K562 (cell line): ENCODE measurements at regions not wholly inside any gene's neighbourhood (a gene's known extent, or its start where the extent isn't known, plus 50 kb on each side); places are given as distances from the start of the nearest gene placed in this dataset.

Source experiments
- ATAC-seq: fragments of 200-7000 bp; cut with Tn5 transposase; 3 replicates; pipeline ENCODE4 v1.9.1; 2020; ENCODE audit warnings: moderate library complexity
- BruUV-seq: library from RNA; stranded (reverse); fragments of 400-500 nt; replicated peaks from 2 replicates; lab custom pipeline; 2021; lab: Mats Ljungman, UMichigan
- CTCF ChIA-PET: fragments of 300-600 bp; formaldehyde crosslinking; extraction: SDS; loops from one replicate; lab custom pipeline; 2021; ENCODE audit warnings: low intra/inter-chr PET ratio; lab: Yijun Ruan, JAX
- POLR2A ChIA-PET: fragments of 300-600, 350-650 bp; sonication (Branson Sonifier 250); formaldehyde crosslinking; extraction: SDS; loops from one replicate; lab custom pipeline; 2021; ENCODE audit warnings: antibody characterized with exemption, inconsistent platforms; lab: Yijun Ruan, JAX
- DNase-seq, 4 experiments: peaks; one replicate each; pipeline versions ENCODE4 v3.0.0 to v3.0.0-alpha.2; 2011 to 2018; ENCODE audit warnings: low spot score in 3 of 4, mixed read lengths in 3 of 4; ENCODE audit errors: extremely low read depth in 1 of 4
- FAIRE-seq: peaks from 2 replicates; lab custom pipeline; 2011; peaks lifted over from hg19 to GRCh38; lab: Jason Lieb, UNC
- H2AFZ ChIP-seq: 2 replicates; pipeline ENCODE4 v1.6.0; 2011; ENCODE audit warnings: low read depth, low read length, control low read depth, inconsistent platforms
- H3K27ac ChIP-seq: fragments of 200-600 bp; 3 replicates; pipeline ENCODE4 v1.8.0; 2011; ENCODE audit warnings: low read depth, mild to moderate bottlenecking, control low read depth, inconsistent platforms, low read length, moderate library complexity, mixed read lengths; ENCODE audit errors: extremely low read depth
- H3K27me3 ChIP-seq, 2 experiments: fragments of 300-600 bp in 1 of 2; 2 replicates in 1 of 2; 3 replicates in 1 of 2; pipeline versions ENCODE4 v1.6.0 to v1.8.0; 2011; ENCODE audit warnings: inconsistent platforms in 2 of 2, low read length in 2 of 2, mild to moderate bottlenecking in 1 of 2, mixed read lengths in 1 of 2, moderate library complexity in 1 of 2; ENCODE audit not compliant: control insufficient read depth in 2 of 2, insufficient read depth in 2 of 2
- H3K36me3 ChIP-seq: fragments of 300-600 bp; 3 replicates; pipeline ENCODE4 v1.8.0; 2011; ENCODE audit warnings: mild to moderate bottlenecking, low read length, inconsistent platforms; ENCODE audit not compliant: control insufficient read depth, insufficient read depth
- H3K4me1 ChIP-seq, 2 experiments: fragments of 200-600 bp in 1 of 2; replicated peaks in 1 of 2; 2 replicates in 1 of 2; 3 replicates in 1 of 2; pipeline versions ENCODE4 v1.5.1 to v1.8.0; 2011; ENCODE audit warnings: inconsistent platforms in 2 of 2, low read length in 2 of 2, mild to moderate bottlenecking in 1 of 2, mixed read lengths in 1 of 2, moderate library complexity in 1 of 2; ENCODE audit not compliant: control insufficient read depth in 2 of 2, insufficient read depth in 2 of 2
- H3K4me2 ChIP-seq: 2 replicates; pipeline ENCODE4 v1.6.1; 2011; ENCODE audit warnings: low read length, control low read depth, inconsistent platforms, mixed read lengths; ENCODE audit not compliant: insufficient read depth
- H3K4me3 ChIP-seq: fragments of 200-600 bp; sonication (generic), shearing (Covaris generic); 2 replicates; pipeline ENCODE4 v1.5.1; 2016; ENCODE audit warnings: control low read depth, inconsistent platforms
- H3K79me2 ChIP-seq: fragments of 200-600 bp; 3 replicates; pipeline ENCODE4 v1.8.0; 2011; ENCODE audit warnings: low read length, inconsistent platforms; ENCODE audit not compliant: control insufficient read depth, insufficient read depth
- H3K9ac ChIP-seq, 2 experiments: 2 replicates each; pipeline versions ENCODE4 v1.6.0 to v1.6.1; 2011; ENCODE audit warnings: low read depth in 2 of 2, low read length in 2 of 2, control low read depth in 1 of 2, inconsistent platforms in 1 of 2, mild to moderate bottlenecking in 1 of 2, mixed read lengths in 1 of 2; ENCODE audit not compliant: insufficient read depth in 1 of 2
- H3K9me1 ChIP-seq: one replicate; pipeline ENCODE4 v1.6.0; 2011; ENCODE audit warnings: inconsistent platforms, mild to moderate bottlenecking, low read length, moderate library complexity; ENCODE audit not compliant: control insufficient read depth, insufficient read depth
- H3K9me3 ChIP-seq: replicated peaks from 2 replicates; pipeline ENCODE4 v1.5.1; 2011; ENCODE audit warnings: low read depth, low read length, inconsistent platforms; ENCODE audit not compliant: control insufficient read depth, insufficient read depth
- H4K20me1 ChIP-seq: replicated peaks from 2 replicates; pipeline ENCODE4 v1.6.1; 2011; ENCODE audit warnings: low read length, inconsistent platforms, mixed read lengths; ENCODE audit not compliant: control insufficient read depth, insufficient read depth
- ATF3 ChIP-seq, 2 experiments: fragments of 450-650 bp in 1 of 2; sonication (generic) in 1 of 2; formaldehyde crosslinking in 1 of 2; IDR thresholded peaks in 1 of 2; conservative IDR thresholded peaks in 1 of 2; 2 replicates each; pipeline versions ENCODE4 v1.6.1 to v1.8.1; 2016 to 2023; ENCODE audit warnings: mild to moderate bottlenecking in 2 of 2, moderate library complexity in 2 of 2, inconsistent platforms in 1 of 2, missing genetic modification reagents in 1 of 2
- CBX5 ChIP-seq: IDR thresholded peaks from 2 replicates; pipeline ENCODE4 v1.6.1; 2014; ENCODE audit warnings: low read depth, borderline replicate concordance
- CREB3 ChIP-seq: fragments of 450-650 bp; conservative IDR thresholded peaks from 2 replicates; pipeline ENCODE4 v1.6.1; 2016; ENCODE audit warnings: missing genetic modification characterization, low read depth, mild to moderate bottlenecking, missing compliant biosample characterization, moderate library complexity
- DPF2 ChIP-seq: fragments of 450-650 bp; IDR thresholded peaks from 2 replicates; pipeline ENCODE4 v1.6.1; 2016
- ESRRB ChIP-seq: fragments of 250-450 bp; sonication (Bioruptor Pico); IDR thresholded peaks from 2 replicates; pipeline ENCODE4 v1.5.0; 2020; ENCODE audit warnings: mild to moderate bottlenecking, moderate library complexity, borderline replicate concordance
- GATAD2B ChIP-seq: fragments of 450-650 bp; IDR thresholded peaks from 2 replicates; pipeline ENCODE4 v1.6.1; 2017; ENCODE audit warnings: mild to moderate bottlenecking, borderline replicate concordance
- GTF2E2 ChIP-seq: fragments of 200-800 bp; sonication (Bioruptor generic); IDR thresholded peaks from 2 replicates; pipeline ENCODE4 v1.6.1; 2016; ENCODE audit warnings: missing genetic modification characterization, missing compliant biosample characterization
- HINFP ChIP-seq: fragments of 450-650 bp; conservative IDR thresholded peaks from 2 replicates; pipeline ENCODE4 v1.6.1; 2016; ENCODE audit warnings: missing genetic modification characterization, low read depth, mild to moderate bottlenecking, control low read depth, missing compliant biosample characterization
- NCOA2 ChIP-seq, 2 experiments: fragments of 450-650 bp; IDR thresholded peaks; 2 replicates each; pipeline ENCODE4 v1.6.1; 2018; ENCODE audit warnings: mild to moderate bottlenecking in 2 of 2, moderate library complexity in 1 of 2; ENCODE audit not compliant: partially characterized antibody in 2 of 2
- SAFB2 ChIP-seq: fragments of 200-400 bp; formaldehyde crosslinking; IDR thresholded peaks from 2 replicates; pipeline ENCODE4 v1.6.1; 2018; ENCODE audit warnings: borderline replicate concordance, low read length, low read depth, moderate library complexity; ENCODE audit not compliant: severe bottlenecking
- SRSF3 ChIP-seq: fragments of 200-400 bp; formaldehyde crosslinking; IDR thresholded peaks from 2 replicates; pipeline ENCODE4 v1.6.1; 2016; ENCODE audit warnings: mild to moderate bottlenecking, low read length, moderate library complexity; ENCODE audit not compliant: insufficient read depth
- TBP ChIP-seq: optimal IDR thresholded peaks from 2 replicates; pipeline ENCODE3; 2011; ENCODE audit warnings: low read depth, low read length, improper control_type of control experiment
- THRAP3 ChIP-seq: fragments of 450-650 bp; IDR thresholded peaks from 2 replicates; pipeline ENCODE4 v1.6.1; 2016; ENCODE audit warnings: mild to moderate bottlenecking, inconsistent platforms, borderline replicate concordance
- XRCC4 ChIP-seq: IDR thresholded peaks from one replicate; pipeline ENCODE4 v1.6.1; 2011; ENCODE audit not compliant: insufficient read depth, insufficient read length; ENCODE audit errors: extremely low read depth
- ZBTB12 ChIP-seq: fragments of 250-450 bp; sonication (Bioruptor Pico); IDR thresholded peaks from 2 replicates; pipeline ENCODE4 v1.4.0; 2020
- ZFPM2 ChIP-seq: fragments of 250-450 bp; sonication (Bioruptor Pico); IDR thresholded peaks from 2 replicates; pipeline ENCODE4 v1.5.1; 2022; ENCODE audit warnings: mild to moderate bottlenecking
- ZNF311 ChIP-seq: fragments of 250-450 bp; sonication (Bioruptor Pico); IDR thresholded peaks from 2 replicates; pipeline ENCODE4 v1.4.0; 2020; ENCODE audit warnings: mild to moderate bottlenecking, moderate library complexity
- ZNF41 ChIP-seq: fragments of 250-450 bp; sonication (Bioruptor Pico); conservative IDR thresholded peaks from 2 replicates; pipeline ENCODE4 v1.4.0; 2020; ENCODE audit warnings: mild to moderate bottlenecking
- ZNF79 ChIP-seq: fragments of 250-450 bp; sonication (Bioruptor Pico); IDR thresholded peaks from 2 replicates; pipeline ENCODE4 v1.4.0; 2020; ENCODE audit warnings: low read depth, mild to moderate bottlenecking, moderate library complexity
- WGBS: fragments of 100-300 bp; shearing (Covaris generic); methylation state at CpG from one replicate; pipeline ENCODE4 v1.1.6; 2016; ENCODE audit warnings: low coverage, mixed read lengths; ENCODE audit not compliant: insufficient coverage; ENCODE audit errors: missing lambda C conversion rate; 5-methylcytosine and 5-hydroxymethylcytosine counted together
- in situ Hi-C: fragments of 300-500 bp; cut with MboI; formaldehyde crosslinking; loops from 4 replicates; pipeline ENCODE4 v1.15.0; 2018; ENCODE audit warnings: inconsistent platforms, mixed read lengths
- intact Hi-C: fragments of 100-400 bp; cut with micrococcal nuclease; formaldehyde crosslinking; loops from 2 replicates; pipeline ENCODE4 v1.14.2; 2022

- TF ChIP-seq ZNF41 (CRISPR knock-in tag) (no peak), ESRRB (CRISPR knock-in tag) (no peak), CREB3 (no peak), SRSF3 (no peak), ZNF79 (CRISPR knock-in tag) (no peak), DPF2 (no peak), GTF2E2 (tag) (no peak), GATAD2B (no peak)
These were observed 210.5 kb upstream of the SP4 start (continued) for GRCh38 chr7:21217365-21217764.

GRCh38 chr7:21218155-21218554, 209.7 kb upstream of the SP4 start:
- in situ Hi-C loops (no loop called here), intact Hi-C loops (no loop called here)
- no peak for ATAC-seq
- Histone ChIP-seq H3K9ac (no peak overlapping the region), H3K9me1 (no peaks in the 10 kb centered on the region), H3K4me1 (no peaks in the 10 kb centered on the region), H3K27ac (no peak overlapping the region), H2AFZ (no peak overlapping the region), H3K36me3 (no peaks in the 10 kb centered on the region), H3K9me3 (no peaks in the 10 kb centered on the region), H3K27me3 (peaks cover 0 to 12% of the 10 kb centered on the region in 2 experiments; a peak in 2 of 5 replicates), H3K79me2 (no peaks in the 10 kb centered on the region), H4K20me1 (no peaks in the 10 kb centered on the region), H3K4me2 (no peak overlapping the region), H3K4me3 (no peak overlapping the region)
- no peak for DNase-seq
- no peak for FAIRE-seq
- BruUV-seq = no TSS peak
- ChIA-PET POLR2A (no interaction called here), CTCF (no interaction called here)
- WGBS = 0% methylated on average over 2 of the region's 2 CpGs
- TF ChIP-seq ZBTB12 (CRISPR knock-in tag) = no peak
- TF ChIP-seq XRCC4 = no peak
- no peak for TF ChIP-seq ZFPM2
- no peak for TF ChIP-seq ZNF311 (CRISPR knock-in tag)
- no peak for TF ChIP-seq CBX5
- TF ChIP-seq NCOA2 (IDR thresholded peaks at IDR 0.05; ENCODE audit: partially characterized antibody in 2 of 2) = no peak
- no peak for TF ChIP-seq HINFP (tag)
- TF ChIP-seq ATF3 (IDR thresholded peaks at IDR 0.05) = no peak
- TF ChIP-seq ATF3 (CRISPR knock-in tag; conservative IDR thresholded peaks at IDR 0.05) = no peak
- TF ChIP-seq THRAP3 = no peak
- no peak for TF ChIP-seq SAFB2
- no peak for TF ChIP-seq TBP
